Peyer's patch (tissue), 4 donors: ENCODE measurements at regions not wholly inside any gene's neighbourhood (a gene's known extent, or its start where the extent isn't known, plus 50 kb on each side); places are given as distances from the start of the nearest gene placed in this dataset.

ENCODE experiments used
- DNase-seq, 3 donors: peaks; one replicate each; pipeline ENCODE4 v3.0.0-alpha.2; 2017 to 2019
- H3K27ac ChIP-seq, 4 donors: fragments of 200-600 bp; sonication (generic); one replicate each; pipeline ENCODE4 v1.5.1; 2016 to 2019
- H3K27me3 ChIP-seq, 2 donors: fragments of 200-600 bp; sonication (generic); one replicate each; pipeline ENCODE4 v1.5.1; 2019
- H3K36me3 ChIP-seq, 3 donors: fragments of 200-600 bp; sonication (generic); one replicate each; pipeline ENCODE4 v1.5.1; 2016 to 2019
- H3K4me1 ChIP-seq, 4 donors: fragments of 200-600 bp; sonication (generic); one replicate each; pipeline ENCODE4 v1.5.1; 2016 to 2019
- H3K4me3 ChIP-seq, 4 donors: fragments of 200-600 bp; sonication (generic); 1 replicate in 3 of 4; 2 replicates in 1 of 4; pipeline ENCODE4 v1.5.1; 2016 to 2019; ENCODE audit warnings: mild to moderate bottlenecking in 1 of 4
- H3K9me3 ChIP-seq, 4 donors: fragments of 200-600 bp; sonication (generic); one replicate each; pipeline ENCODE4 v1.5.1; 2016 to 2019; ENCODE audit warnings: mild to moderate bottlenecking in 1 of 4
- CTCF ChIP-seq, 6 experiments: fragments of 450-650 bp in 4 of 6; fragments of 200-600 bp in 2 of 6; sonication (generic) in 1 of 6; IDR thresholded peaks; one replicate each; pipeline ENCODE4 v1.5.1; 2017 to 2019; ENCODE audit warnings: antibody characterized with exemption in 6 of 6, mild to moderate bottlenecking in 3 of 6, moderate library complexity in 1 of 6
- POLR2A ChIP-seq, 2 donors: fragments of 450-650 bp; IDR thresholded peaks; one replicate each; pipeline ENCODE4 v1.5.1; 2017; ENCODE audit warnings: antibody characterized with exemption in 2 of 2, mild to moderate bottlenecking in 2 of 2, moderate library complexity in 2 of 2

DNA sequence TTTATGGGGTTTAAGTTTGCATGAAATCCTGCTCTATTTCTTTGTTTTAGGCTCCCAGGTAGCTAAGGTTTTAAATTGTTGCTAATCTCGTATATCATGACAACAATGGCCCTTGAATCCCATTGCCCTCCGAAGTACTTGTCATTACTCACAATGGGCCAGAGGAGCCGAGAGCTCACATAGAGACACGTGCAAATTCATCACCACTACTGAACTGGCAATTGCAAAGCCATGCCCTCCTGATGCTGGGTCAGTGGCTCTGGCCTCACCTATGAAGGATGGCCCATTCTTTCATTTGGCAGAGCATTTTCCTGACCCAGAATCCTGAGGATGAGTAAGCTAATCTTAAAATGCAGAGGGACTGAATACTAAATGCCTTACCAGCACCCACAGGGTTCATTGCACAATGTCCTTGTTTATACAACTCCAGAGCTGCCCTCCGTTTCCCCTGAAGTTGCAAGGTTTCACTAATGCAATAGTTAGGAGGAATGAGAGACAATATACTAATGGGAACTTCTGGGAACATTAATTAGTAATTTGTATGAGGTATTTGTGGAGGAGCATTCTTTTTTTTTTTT lies 71.6 kb upstream of the GAREM1 start:
- Histone ChIP-seq H3K36me3 (no peaks in the 10 kb centered on the region), H3K4me1 (no peaks in the 10 kb centered on the region), H3K4me3 (no peak overlapping the region), H3K27ac (no peak overlapping the region), H3K9me3 (no peaks in the 10 kb centered on the region), H3K27me3 (no peaks in the 10 kb centered on the region)
- no peak for TF ChIP-seq CTCF (IDR thresholded peaks at IDR 0.05)
- no peak for TF ChIP-seq POLR2A (IDR thresholded peaks at IDR 0.05)
- DNase-seq, result no peak

DNA sequence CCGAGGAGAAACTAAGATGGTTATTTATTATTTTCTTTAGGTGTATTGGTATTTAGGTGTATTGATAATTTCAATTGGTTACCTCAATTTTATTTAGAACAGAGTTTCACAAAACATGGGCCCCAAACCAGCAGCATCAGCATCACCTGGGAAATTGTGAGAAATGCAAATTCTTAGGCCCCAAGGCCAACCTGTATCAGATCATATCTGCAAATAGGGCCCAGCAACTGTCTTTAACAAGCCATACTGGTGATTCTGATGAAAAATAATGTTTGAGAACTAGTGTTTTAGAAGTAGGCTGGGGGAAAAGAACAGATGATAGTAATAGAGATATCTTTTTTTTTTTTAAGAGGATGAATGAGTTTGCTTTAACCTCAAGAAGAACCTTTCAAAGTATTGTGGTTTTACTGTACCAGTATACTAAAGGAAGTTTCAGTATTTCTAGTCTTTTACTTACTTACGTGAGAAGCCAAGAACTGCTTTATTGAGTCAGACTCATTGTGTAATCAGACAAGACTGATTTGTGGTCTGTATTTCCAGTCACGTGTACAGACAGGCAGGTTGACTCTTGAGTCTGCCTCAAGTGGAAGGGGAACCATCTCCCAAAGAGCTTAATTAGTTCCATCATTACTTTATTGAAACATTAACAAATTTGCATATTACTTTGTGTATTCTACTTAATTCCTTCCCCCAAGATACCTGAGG lies 60.4 kb upstream of the GAREM1 start:
- Histone ChIP-seq H3K4me1 (peaks cover 0 to 3% (median 0%) of the 10 kb centered on the region in 4 donors), H3K9me3 (no peaks in the 10 kb centered on the region), H3K27ac (peak overlapping the region in 1 of 4 donors; percentile 1), H3K4me3 (no peak overlapping the region), H3K27me3 (no peaks in the 10 kb centered on the region), H3K36me3 (no peaks in the 10 kb centered on the region)
- no peak for TF ChIP-seq CTCF (IDR thresholded peaks at IDR 0.05)
- no peak for TF ChIP-seq POLR2A (IDR thresholded peaks at IDR 0.05)
- DNase-seq, result no peak

- DNase-seq, result no peak
- H3K27me3 ChIP-seq, result no peaks in the 10 kb centered on the region
- H3K4me3 ChIP-seq, result no peak overlapping the region
- no peak for TF ChIP-seq CTCF (IDR thresholded peaks at IDR 0.05)
- no peak for TF ChIP-seq POLR2A (IDR thresholded peaks at IDR 0.05)
- no peak overlapping the region for H3K27ac ChIP-seq
- H3K4me1 ChIP-seq, result peaks cover 0 to 3% (median 0%) of the 10 kb centered on the region in 4 donors
- H3K36me3 ChIP-seq, result no peaks in the 10 kb centered on the region
- no peaks in the 10 kb centered on the region for H3K9me3 ChIP-seq
These were observed 59.2 kb upstream of the GAREM1 start for GRCh38 chr18:32529722-32530420.

- no peaks in the 10 kb centered on the region for H3K27me3 ChIP-seq
- H3K4me3 ChIP-seq, result no peak overlapping the region
- TF ChIP-seq CTCF (IDR thresholded peaks at IDR 0.05) (no peak), POLR2A (IDR thresholded peaks at IDR 0.05) (no peak)
- H3K36me3 ChIP-seq, result no peaks in the 10 kb centered on the region
- H3K27ac ChIP-seq, result no peak overlapping the region
- no peaks in the 10 kb centered on the region for H3K9me3 ChIP-seq
- H3K4me1 ChIP-seq, result no peaks in the 10 kb centered on the region
- DNase-seq, result no peak
These were observed 50.1 kb upstream of the GAREM1 start for GRCh38 chr18:32520771-32521170.
